CD4-positive, alpha-beta T cell treated with Interleukin-21 for 1 hour (primary cell): ENCODE measurements at regions not wholly inside any gene's neighbourhood (a gene's known extent, or its start where the extent isn't known, plus 50 kb on each side); places are given as distances from the start of the nearest gene placed in this dataset.
"Not testable (repeated sequence)": the region's sequence is repeated elsewhere in the genome, so short reads cannot be mapped to it uniquely, and the experiment has no call there.

Source experiments
- DNase-seq: peaks from one replicate; pipeline ENCODE4 v3.0.0-alpha.2; 2020

GRCh38 chr6:8361259-8361658 is 74.1 kb downstream of the SLC35B3 start:
- DNase-seq, result no peak

GRCh38 chr6:8352966-8353340 is 82.4 kb downstream of the SLC35B3 start:
- no peak for DNase-seq

GRCh38 chr6:8352335-8352965 is 82.9 kb downstream of the SLC35B3 start:
- no peak for DNase-seq

- no peak for DNase-seq
Observed at GRCh38 chr6:8343600-8343999, 91.7 kb downstream of the SLC35B3 start.

GRCh38 chr6:8342241-8342819 is 93.0 kb downstream of the SLC35B3 start:
- no peak for DNase-seq

- no peak for DNase-seq
Observed at GRCh38 chr6:8337147-8337546, 98.2 kb downstream of the SLC35B3 start.

- no peak for DNase-seq
Observed at GRCh38 chr6:8336406-8337057, 98.8 kb downstream of the SLC35B3 start.

GRCh38 chr6:8335896-8336295 is 99.4 kb downstream of the SLC35B3 start:
- no peak for DNase-seq

GRCh38 chr6:8335381-8335780 is 100.0 kb downstream of the SLC35B3 start:
- no peak for DNase-seq

GRCh38 chr6:8334113-8334512 is 101.2 kb downstream of the SLC35B3 start:
- DNase-seq, result no peak

- no peak for DNase-seq
Observed at GRCh38 chr6:8329562-8329961, 105.8 kb downstream of the SLC35B3 start.

GRCh38 chr6:8325743-8326142 is 109.6 kb downstream of the SLC35B3 start:
- no peak for DNase-seq

GRCh38 chr6:8322659-8323058 is 112.7 kb downstream of the SLC35B3 start:
- DNase-seq, result no peak

GRCh38 chr6:8321671-8322404 is 113.5 kb downstream of the SLC35B3 start:
- no peak for DNase-seq

- DNase-seq, result no peak
Observed at GRCh38 chr6:8315154-8315553, 120.2 kb downstream of the SLC35B3 start.

GRCh38 chr6:8301502-8301901 is 133.8 kb downstream of the SLC35B3 start:
- no peak for DNase-seq

GRCh38 chr6:8299034-8299433 is 136.3 kb downstream of the SLC35B3 start:
- no peak for DNase-seq

GRCh38 chr6:8282946-8283345 is 152.4 kb downstream of the SLC35B3 start:
- not testable (repeated sequence) for DNase-seq

GRCh38 chr6:8282380-8282779 is 153.0 kb downstream of the SLC35B3 start:
- no peak for DNase-seq

- DNase-seq, result no peak
Observed at GRCh38 chr6:8279041-8279805, 156.1 kb downstream of the SLC35B3 start.

- no peak for DNase-seq
Observed at GRCh38 chr6:8278562-8278961, 156.8 kb downstream of the SLC35B3 start.

- DNase-seq, result no peak
Observed at GRCh38 chr6:8277769-8278168, 157.6 kb downstream of the SLC35B3 start.

GRCh38 chr6:8276148-8276547 is 159.2 kb downstream of the SLC35B3 start:
- no peak for DNase-seq
